Lower lobe of right lung (tissue), 2 donors: ENCODE measurements at regions not wholly inside any gene's neighbourhood (a gene's known extent, or its start where the extent isn't known, plus 50 kb on each side); places are given as distances from the start of the nearest gene placed in this dataset.
"Not testable (repeated sequence)": the region's sequence is repeated elsewhere in the genome, so short reads cannot be mapped to it uniquely, and the experiment has no call there.

Experiments used
- ATAC-seq, 2 donors: fragments of 200-7000 bp; cut with Tn5 transposase; one replicate each; pipeline ENCODE4 v1.9.1; 2020 to 2022; ENCODE audit warnings: mild to moderate bottlenecking in 2 of 2, moderate library complexity in 2 of 2
- DNase-seq: peaks from one replicate; pipeline ENCODE4 v3.0.0-alpha.2; 2020
- H3K27ac ChIP-seq: fragments of 200-600 bp; one replicate; pipeline ENCODE4 v1.8.0; 2022
- H3K27me3 ChIP-seq: fragments of 200-600 bp; one replicate; pipeline ENCODE4 v1.8.0; 2022; ENCODE audit warnings: low read depth
- H3K36me3 ChIP-seq: fragments of 200-600 bp; one replicate; pipeline ENCODE4 v1.8.0; 2022; ENCODE audit warnings: mild to moderate bottlenecking
- H3K4me1 ChIP-seq: fragments of 200-600 bp; one replicate; pipeline ENCODE4 v1.8.0; 2022
- H3K4me3 ChIP-seq: fragments of 200-600 bp; one replicate; pipeline ENCODE4 v1.8.0; 2022; ENCODE audit warnings: mild to moderate bottlenecking
- H3K9me3 ChIP-seq: fragments of 200-600 bp; one replicate; pipeline ENCODE4 v1.8.0; 2022
- intact Hi-C: fragments of 100-400 bp; cut with DNase I; formaldehyde crosslinking; loops from one replicate; pipeline ENCODE4 v1.11.0; 2022
- TF ChIP-seq, protein P1 (sequence below): fragments of 200-600 bp; IDR thresholded peaks from one replicate; pipeline ENCODE4 v1.8.0; 2022; ENCODE audit warnings: antibody characterized with exemption, mild to moderate bottlenecking
- donor health status: DM: no; HTN: yes; CAD: no; lungs with severe emphysema.

DNA sequence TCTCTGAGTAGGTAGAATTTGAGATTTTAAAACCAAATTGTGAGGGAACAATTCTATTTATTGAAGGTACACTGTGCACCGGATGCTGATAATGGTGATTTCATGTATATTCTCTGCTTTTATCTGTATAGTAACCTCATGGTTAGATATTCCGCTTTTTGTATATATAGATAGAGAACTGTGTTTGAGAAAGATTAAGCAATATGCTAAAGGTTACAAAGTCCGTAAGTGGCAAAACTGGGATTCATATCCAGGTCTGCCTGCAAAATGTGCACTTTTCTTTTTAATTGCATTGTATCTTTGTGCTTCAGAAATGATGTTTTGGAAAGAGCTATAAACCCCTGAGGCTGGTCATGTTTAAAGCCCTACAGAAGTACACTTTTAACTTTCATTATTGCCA is 635.4 kb upstream of the NECTIN3 start:
- H3K4me1 ChIP-seq, result no peaks in the 10 kb centered on the region
- no peak overlapping the region for H3K4me3 ChIP-seq
- TF ChIP-seq, protein P1, sequence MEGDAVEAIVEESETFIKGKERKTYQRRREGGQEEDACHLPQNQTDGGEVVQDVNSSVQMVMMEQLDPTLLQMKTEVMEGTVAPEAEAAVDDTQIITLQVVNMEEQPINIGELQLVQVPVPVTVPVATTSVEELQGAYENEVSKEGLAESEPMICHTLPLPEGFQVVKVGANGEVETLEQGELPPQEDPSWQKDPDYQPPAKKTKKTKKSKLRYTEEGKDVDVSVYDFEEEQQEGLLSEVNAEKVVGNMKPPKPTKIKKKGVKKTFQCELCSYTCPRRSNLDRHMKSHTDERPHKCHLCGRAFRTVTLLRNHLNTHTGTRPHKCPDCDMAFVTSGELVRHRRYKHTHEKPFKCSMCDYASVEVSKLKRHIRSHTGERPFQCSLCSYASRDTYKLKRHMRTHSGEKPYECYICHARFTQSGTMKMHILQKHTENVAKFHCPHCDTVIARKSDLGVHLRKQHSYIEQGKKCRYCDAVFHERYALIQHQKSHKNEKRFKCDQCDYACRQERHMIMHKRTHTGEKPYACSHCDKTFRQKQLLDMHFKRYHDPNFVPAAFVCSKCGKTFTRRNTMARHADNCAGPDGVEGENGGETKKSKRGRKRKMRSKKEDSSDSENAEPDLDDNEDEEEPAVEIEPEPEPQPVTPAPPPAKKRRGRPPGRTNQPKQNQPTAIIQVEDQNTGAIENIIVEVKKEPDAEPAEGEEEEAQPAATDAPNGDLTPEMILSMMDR, result no peak
- H3K27me3 ChIP-seq, result no peaks in the 10 kb centered on the region
- no peak overlapping the region for H3K27ac ChIP-seq
- H3K36me3 ChIP-seq, result no peaks in the 10 kb centered on the region
- intact Hi-C loops, result no loop called here
- no peaks in the 10 kb centered on the region for H3K9me3 ChIP-seq
- no peak for DNase-seq
- ATAC-seq, result no peak

DNA sequence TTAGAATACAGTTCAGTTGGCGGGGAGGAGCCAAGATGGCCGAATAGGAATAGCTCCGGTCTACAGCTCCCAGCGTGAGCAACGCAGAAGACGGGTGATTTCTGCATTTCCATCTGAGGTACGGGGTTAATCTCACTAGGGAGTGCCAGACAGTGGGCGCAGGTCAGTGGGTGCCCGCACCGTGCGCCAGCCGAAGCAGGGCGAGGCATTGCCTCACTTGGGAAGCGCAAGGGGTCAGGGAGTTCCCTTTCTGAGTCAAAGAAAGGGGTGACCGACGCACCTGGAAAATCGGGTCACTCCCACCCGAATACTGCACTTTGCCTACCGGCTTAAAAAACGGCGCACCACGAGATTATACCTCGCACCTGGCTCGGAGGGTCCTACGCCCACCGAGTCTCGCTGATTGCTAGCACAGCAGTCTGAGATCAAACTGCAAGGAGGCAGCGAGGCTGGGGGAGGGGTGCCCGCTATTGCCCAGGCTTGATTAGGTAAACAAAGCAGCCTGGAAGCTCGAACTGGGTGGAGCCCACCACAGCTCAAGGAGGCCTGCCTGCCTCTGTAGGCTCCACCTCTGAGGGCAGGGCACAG is 631.5 kb upstream of the NECTIN3 start:
- intact Hi-C loops, H3K27me3 ChIP-seq, DNase-seq, H3K27ac ChIP-seq, H3K4me3 ChIP-seq, H3K4me1 ChIP-seq, H3K9me3 ChIP-seq, ATAC-seq, H3K36me3 ChIP-seq: not testable (repeated sequence)

DNA sequence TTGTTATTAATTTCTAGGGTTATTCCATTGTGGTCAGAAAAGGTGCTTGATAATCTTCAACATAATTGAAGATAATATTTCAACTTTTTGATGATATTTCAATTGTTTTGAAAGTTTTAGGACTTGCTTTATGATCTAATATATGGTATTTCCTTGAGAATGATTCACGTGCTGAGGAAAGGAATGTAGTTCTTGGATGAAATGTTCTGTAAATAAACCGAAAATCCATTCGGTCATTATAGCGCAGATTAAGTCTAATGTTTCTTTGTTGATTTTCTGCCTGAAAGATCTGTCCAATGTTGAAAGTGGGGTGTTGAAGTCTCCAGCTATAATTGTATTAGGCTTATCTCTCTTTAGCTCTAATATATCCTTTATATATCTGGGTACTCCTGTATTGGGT is 617.5 kb upstream of the NECTIN3 start:
- TF ChIP-seq, protein P1, result no peak
- Histone ChIP-seq H3K27ac (no peak overlapping the region), H3K4me3 (no peak overlapping the region), H3K9me3 (no peaks in the 10 kb centered on the region), H3K4me1 (no peaks in the 10 kb centered on the region), H3K27me3 (no peaks in the 10 kb centered on the region), H3K36me3 (no peaks in the 10 kb centered on the region)
- ATAC-seq, result no peak
- intact Hi-C loops, result no loop called here
- no peak for DNase-seq

DNA sequence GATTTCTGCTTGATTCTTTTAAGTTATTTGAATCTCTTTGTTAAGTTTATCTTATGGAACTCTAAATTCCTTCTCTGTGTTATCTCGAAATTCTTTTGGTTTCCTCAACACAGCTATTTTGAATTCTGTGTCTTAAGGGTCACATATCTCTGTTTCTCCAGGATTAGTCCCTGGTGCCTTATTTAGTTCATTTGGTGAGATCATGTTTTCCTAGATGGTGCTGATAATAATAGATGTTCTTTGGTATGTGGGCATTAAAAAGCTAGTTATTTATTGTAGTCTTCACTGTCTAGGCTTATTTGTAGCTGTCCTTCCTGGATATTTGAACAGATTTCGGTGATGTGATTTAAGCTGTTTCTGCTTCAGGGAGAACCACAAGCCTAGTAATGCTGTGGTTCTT is 615.6 kb upstream of the NECTIN3 start:
- Histone ChIP-seq H3K4me1 (no peaks in the 10 kb centered on the region), H3K9me3 (no peaks in the 10 kb centered on the region), H3K4me3 (no peak overlapping the region), H3K36me3 (no peaks in the 10 kb centered on the region), H3K27me3 (no peaks in the 10 kb centered on the region), H3K27ac (no peak overlapping the region)
- intact Hi-C loops, result no loop called here
- DNase-seq (no peak), ATAC-seq (no peak)
- TF ChIP-seq, protein P1, result no peak

DNA sequence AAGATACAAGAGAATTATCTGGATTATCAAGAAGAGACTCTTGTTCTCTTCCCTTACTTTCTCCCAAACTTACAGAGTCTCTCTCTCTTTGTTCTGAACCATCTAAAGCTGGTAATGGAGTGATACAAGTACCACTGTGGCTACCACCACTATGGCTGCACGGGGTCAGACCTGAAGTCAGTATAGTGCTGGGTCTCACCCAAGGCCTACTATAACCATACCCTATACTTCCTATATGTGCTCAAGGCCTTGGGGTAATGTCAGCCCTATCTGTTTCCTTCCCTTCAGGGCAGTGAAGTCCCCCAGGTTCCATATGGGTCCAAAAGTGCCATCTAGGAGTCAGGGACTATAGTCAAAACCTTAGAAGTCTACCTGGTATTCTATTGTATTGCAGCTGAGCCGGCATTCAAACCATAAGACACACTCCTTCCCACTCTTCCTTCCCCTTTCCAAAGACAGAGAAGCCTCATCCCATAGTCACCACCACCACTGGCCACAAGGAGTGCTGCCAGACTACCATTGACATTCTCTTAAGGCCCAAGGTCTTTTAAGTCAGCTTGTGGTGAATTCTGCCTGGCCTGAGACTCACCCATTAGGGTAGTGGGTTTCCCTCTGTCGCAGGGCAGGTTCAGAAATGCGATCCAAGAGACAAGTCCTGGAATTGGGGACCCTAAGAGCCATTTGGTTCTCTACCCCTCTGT is 615.0 kb upstream of the NECTIN3 start:
- no peaks in the 10 kb centered on the region for H3K4me1 ChIP-seq
- TF ChIP-seq, protein P1, result no peak
- no peak for ATAC-seq
- H3K36me3 ChIP-seq, result no peaks in the 10 kb centered on the region
- no peak overlapping the region for H3K27ac ChIP-seq
- no peak for DNase-seq
- intact Hi-C loops, result no loop called here
- H3K27me3 ChIP-seq, result no peaks in the 10 kb centered on the region
- H3K4me3 ChIP-seq, result no peak overlapping the region
- H3K9me3 ChIP-seq, result no peaks in the 10 kb centered on the region

DNA sequence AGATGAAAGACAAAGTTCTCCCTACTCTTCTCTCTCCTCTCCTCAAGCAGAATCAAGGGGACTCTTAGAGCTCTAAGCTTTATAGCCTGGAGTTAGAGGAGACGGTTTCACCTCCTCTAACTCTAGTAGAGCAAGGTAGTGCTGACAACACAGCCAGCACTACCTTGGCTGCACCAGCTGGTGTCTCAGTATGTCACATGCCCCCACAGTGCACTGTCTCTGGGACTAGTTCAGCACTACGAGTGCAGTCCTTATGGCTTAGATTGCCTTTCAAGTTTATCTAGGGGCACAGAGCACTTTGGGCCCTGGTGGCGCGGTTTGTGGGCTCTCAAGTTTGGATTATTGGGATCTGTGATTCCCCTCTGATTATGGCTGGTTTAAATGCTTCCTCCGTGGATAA is 614.1 kb upstream of the NECTIN3 start:
- TF ChIP-seq, protein P1, result no peak
- intact Hi-C loops, result no loop called here
- ATAC-seq, result no peak
- H3K27me3 ChIP-seq, result no peaks in the 10 kb centered on the region
- H3K27ac ChIP-seq, result no peak overlapping the region
- no peak for DNase-seq
- H3K36me3 ChIP-seq, result no peaks in the 10 kb centered on the region
- no peak overlapping the region for H3K4me3 ChIP-seq
- no peaks in the 10 kb centered on the region for H3K4me1 ChIP-seq
- no peaks in the 10 kb centered on the region for H3K9me3 ChIP-seq
